Panc1 (cell line): ENCODE measurements at regions not wholly inside any gene's neighbourhood (a gene's known extent, or its start where the extent isn't known, plus 50 kb on each side); places are given as distances from the start of the nearest gene placed in this dataset.
"Not testable (repeated sequence)": the region's sequence is repeated elsewhere in the genome, so short reads cannot be mapped to it uniquely, and the experiment has no call there.

Experiments used
- ATAC-seq: fragments of 200-7000 bp; cut with Tn5 transposase; 2 replicates; pipeline ENCODE4 v1.9.1; 2020; ENCODE audit warnings: mild to moderate bottlenecking, moderate library complexity
- BruUV-seq: library from RNA; stranded (reverse); fragments of 400-500 nt; replicated peaks from 2 replicates; lab custom pipeline; 2021; lab: Mats Ljungman, UMichigan
- CTCF ChIA-PET: fragments of 300-600 bp; sonication (Branson Sonifier 250); formaldehyde crosslinking; loops from one replicate; lab custom pipeline; 2022; ENCODE audit warnings: antibody characterized with exemption; lab: Charles Lee
- POLR2A ChIA-PET: fragments of 300-600 bp; sonication (Branson Sonifier 250); formaldehyde crosslinking; loops from one replicate; lab custom pipeline; 2022; ENCODE audit warnings: antibody characterized with exemption; lab: Charles Lee
- DNase-seq: peaks from one replicate; pipeline ENCODE4 v3.0.0-alpha.2; 2010; ENCODE audit warnings: low read depth, low spot score
- H3K27ac ChIP-seq: 2 replicates; pipeline ENCODE4 v1.5.1; 2011; ENCODE audit warnings: mild to moderate bottlenecking, low read length, inconsistent platforms
- H3K27me3 ChIP-seq: fragments of 200-500 bp; sonication (Bioruptor generic); 2 replicates; pipeline ENCODE4 v1.6.0; 2014; ENCODE audit warnings: low read length, inconsistent platforms; ENCODE audit not compliant: control insufficient read depth, insufficient read depth
- H3K36me3 ChIP-seq: fragments of 200-500 bp; sonication (Bioruptor generic); 2 replicates; pipeline ENCODE4 v1.5.1; 2014; ENCODE audit warnings: inconsistent platforms, mild to moderate bottlenecking, low read length, moderate library complexity; ENCODE audit not compliant: control insufficient read depth, insufficient read depth
- H3K4me1 ChIP-seq: 2 replicates; pipeline ENCODE4 v1.5.1; 2011; ENCODE audit warnings: inconsistent platforms, mild to moderate bottlenecking, low read length, moderate library complexity; ENCODE audit not compliant: control insufficient read depth, insufficient read depth
- H3K4me3 ChIP-seq, 2 experiments: 2 replicates each; pipeline ENCODE4 v1.5.1; 2011 to 2012; ENCODE audit warnings: low read depth in 2 of 2, low read length in 2 of 2, mild to moderate bottlenecking in 2 of 2, inconsistent platforms in 1 of 2, moderate library complexity in 1 of 2
- H3K9me3 ChIP-seq: fragments of 200-500 bp; sonication (Bioruptor generic); 2 replicates; pipeline ENCODE4 v1.5.1; 2014; ENCODE audit warnings: low read depth, mild to moderate bottlenecking, inconsistent platforms, low read length, moderate library complexity; ENCODE audit not compliant: control insufficient read depth, insufficient read depth
- CTCF ChIP-seq: fragments of 450-650 bp; IDR thresholded peaks from 2 replicates; pipeline ENCODE4 v1.5.1; 2017; ENCODE audit warnings: mild to moderate bottlenecking
- POLR2AphosphoS5 ChIP-seq: IDR thresholded peaks from 2 replicates; pipeline ENCODE4 v1.6.1; 2012; ENCODE audit warnings: mild to moderate bottlenecking, low read depth, low read length, moderate library complexity
- REST ChIP-seq, 2 experiments: IDR thresholded peaks; 2 replicates each; pipeline ENCODE4 v1.6.1; 2011 to 2012; ENCODE audit warnings: low read depth in 2 of 2, control low read depth in 1 of 2, low read length in 1 of 2, mild to moderate bottlenecking in 1 of 2, moderate library complexity in 1 of 2; ENCODE audit not compliant: insufficient read depth in 1 of 2
- SIN3A ChIP-seq: IDR thresholded peaks from 2 replicates; pipeline ENCODE4 v1.6.1; 2012; ENCODE audit warnings: low read depth, mild to moderate bottlenecking, low read length, moderate library complexity, borderline replicate concordance; ENCODE audit not compliant: insufficient read depth
- TCF7L2 ChIP-seq: IDR thresholded peaks from 2 replicates; pipeline ENCODE4 v1.6.1; 2011; ENCODE audit warnings: mild to moderate bottlenecking, low read depth, low read length, inconsistent platforms
- in situ Hi-C: cut with HindIII; loops from 2 replicates; pipeline ENCODE4 v1.10.0; 2016; ENCODE audit warnings: low sequenced_read_pairs, low pct_unique_long_range_greater_than_20kb
- intact Hi-C: fragments of 100-400 bp; cut with micrococcal nuclease; formaldehyde crosslinking; loops from one replicate; pipeline ENCODE4 v1.10.0; 2022; ENCODE audit not compliant: unreplicated experiment

- no peaks in the 10 kb centered on the region for H3K9me3 ChIP-seq
- no peak overlapping the region for H3K4me3 ChIP-seq
- ATAC-seq: no peak
- ChIA-PET POLR2A (no interaction called here), CTCF (interaction anchor here (0.7 kb wide), 1 partner anchor 1071 kb away, joined by 4 read pairs; no protein-coding TSS in a partner anchor)
- H3K27me3 ChIP-seq: no peaks in the 10 kb centered on the region
- TF ChIP-seq CTCF (no peak), SIN3A (no peak), TCF7L2 (no peak), REST (IDR thresholded peaks at IDR 0.05; ENCODE audit: insufficient read depth in 1 of 2, low read depth in 2 of 2, low read length in 1 of 2) (no peak), POLR2AphosphoS5 (no peak)
- no peaks in the 10 kb centered on the region for H3K4me1 ChIP-seq
- no TSS peak for BruUV-seq
- no peak overlapping the region for H3K27ac ChIP-seq
- in situ Hi-C loops (no loop called here), intact Hi-C loops (no loop called here)
- no peaks in the 10 kb centered on the region; the same call in 1 of the 2 replicates for H3K36me3 ChIP-seq
- DNase-seq: no peak
Measured at GRCh38 chr15:96657096-96657495, 326.6 kb downstream of the NR2F2 start.

- H3K4me3 ChIP-seq, H3K4me1 ChIP-seq, H3K36me3 ChIP-seq, H3K9me3 ChIP-seq, POLR2A ChIA-PET, H3K27me3 ChIP-seq, ATAC-seq, CTCF ChIA-PET, intact Hi-C loops, DNase-seq, H3K27ac ChIP-seq, BruUV-seq, in situ Hi-C loops: not testable (repeated sequence)
Measured at GRCh38 chr15:96666979-96667378, 336.5 kb downstream of the NR2F2 start.

- DNase-seq (no peak), ATAC-seq (no peak)
- H3K9me3 ChIP-seq: no peaks in the 10 kb centered on the region
- intact Hi-C loops (no loop called here), in situ Hi-C loops (no loop called here)
- no peaks in the 10 kb centered on the region for H3K27me3 ChIP-seq
- ChIA-PET CTCF (no interaction called here), POLR2A (interaction anchor here (0.6 kb wide), 1 partner anchor 825 kb away, joined by 3 read pairs; no protein-coding TSS in a partner anchor)
- H3K4me1 ChIP-seq: no peaks in the 10 kb centered on the region
- no peaks in the 10 kb centered on the region for H3K36me3 ChIP-seq
- no peak overlapping the region for H3K4me3 ChIP-seq
- no TSS peak for BruUV-seq
- TF ChIP-seq POLR2AphosphoS5: no peak
- TF ChIP-seq SIN3A: no peak
- TF ChIP-seq CTCF: no peak
- no peak for TF ChIP-seq REST (IDR thresholded peaks at IDR 0.05; ENCODE audit: insufficient read depth in 1 of 2, low read depth in 2 of 2, low read length in 1 of 2)
- TF ChIP-seq TCF7L2: no peak
- no peak overlapping the region for H3K27ac ChIP-seq
Measured at GRCh38 chr15:96670389-96670788, 339.9 kb downstream of the NR2F2 start.
